NCI-H1694 (cell line): ENCODE measurements at regions not wholly inside any gene's neighbourhood (a gene's known extent, or its start where the extent isn't known, plus 50 kb on each side); places are given as distances from the start of the nearest gene placed in this dataset.

Experiments
- DNase-seq: peaks from one replicate; lab custom pipeline; 2025; lab: John Stamatoyannopoulos, UW

DNA sequence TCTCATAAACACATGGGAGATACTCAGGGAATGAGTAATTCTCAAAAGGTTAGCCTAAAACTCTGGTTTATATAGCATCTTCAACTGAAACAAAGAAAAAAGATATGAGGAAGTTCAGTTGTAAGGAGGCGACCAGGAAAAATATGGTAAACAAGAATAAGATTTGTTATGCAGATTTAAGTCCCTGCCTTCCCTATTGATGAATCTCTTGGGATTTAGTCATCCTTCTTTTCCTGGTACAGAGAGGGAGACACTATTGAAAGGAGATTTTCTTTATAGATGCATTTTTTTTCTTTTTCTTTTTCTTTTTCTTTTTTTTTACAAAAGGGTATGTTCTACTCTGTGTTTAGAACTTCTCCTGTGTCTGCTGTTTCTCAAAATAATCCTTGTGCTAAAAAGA is 557.5 kb downstream of the DNAJB9 start:
- DNase-seq, result no peak

DNA sequence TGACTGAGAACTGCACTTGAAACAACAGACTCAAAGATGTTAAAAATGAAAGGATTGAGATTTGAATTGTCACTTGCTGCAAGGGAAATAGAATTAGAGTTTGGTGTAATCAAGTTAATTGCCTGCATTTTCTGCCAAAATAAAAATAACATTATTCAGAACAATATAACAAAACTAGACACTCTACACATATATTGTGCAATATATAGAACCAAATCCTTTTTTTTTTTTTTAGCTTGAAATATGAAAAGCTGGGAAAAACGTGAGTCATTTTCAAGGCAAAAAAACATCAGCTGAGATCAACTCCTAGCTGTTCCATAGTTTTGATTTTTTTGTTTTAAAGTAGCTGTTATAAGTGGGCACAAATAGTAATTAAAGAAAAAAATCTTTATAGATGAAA is 561.5 kb downstream of the DNAJB9 start:
- no peak for DNase-seq

DNA sequence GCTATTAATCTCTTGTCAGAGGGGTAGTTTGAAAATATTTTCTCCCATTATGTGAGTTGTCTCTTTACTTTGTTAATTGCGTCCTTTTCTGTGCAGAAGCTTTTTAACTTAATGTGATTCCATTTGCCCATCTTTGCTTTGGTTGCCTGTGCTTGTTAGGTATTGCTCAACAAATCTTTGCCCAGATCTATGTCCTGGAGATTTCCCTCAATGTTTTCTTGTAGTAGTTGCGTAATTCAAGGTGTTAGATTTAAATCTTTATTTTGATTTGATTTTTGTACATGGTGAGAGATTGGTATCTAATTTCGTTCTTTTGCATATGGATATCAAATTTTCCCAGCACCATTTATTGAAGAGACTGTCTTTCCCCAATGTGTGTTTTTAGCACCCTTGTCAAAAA is 567.2 kb downstream of the DNAJB9 start:
- DNase-seq, result no peak

DNA sequence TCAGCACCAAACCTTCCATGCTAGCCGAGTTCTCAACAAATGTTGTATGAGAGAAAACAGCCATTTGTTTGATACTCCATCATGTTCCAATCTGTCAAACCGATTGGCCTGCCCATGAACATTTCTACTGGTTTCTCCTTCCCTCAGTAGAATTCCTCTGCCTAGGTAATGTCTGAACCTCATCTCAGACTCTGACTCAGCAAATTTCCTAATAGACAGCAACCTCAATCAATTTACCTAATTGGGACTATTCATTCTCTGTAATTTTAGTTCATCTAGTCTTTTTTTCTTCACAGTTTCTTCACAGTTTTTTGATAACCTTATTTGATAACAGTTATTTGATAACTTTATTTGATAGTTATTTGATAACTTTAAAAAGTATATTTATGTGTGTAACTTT is 585.1 kb downstream of the DNAJB9 start:
- DNase-seq, result no peak

DNA sequence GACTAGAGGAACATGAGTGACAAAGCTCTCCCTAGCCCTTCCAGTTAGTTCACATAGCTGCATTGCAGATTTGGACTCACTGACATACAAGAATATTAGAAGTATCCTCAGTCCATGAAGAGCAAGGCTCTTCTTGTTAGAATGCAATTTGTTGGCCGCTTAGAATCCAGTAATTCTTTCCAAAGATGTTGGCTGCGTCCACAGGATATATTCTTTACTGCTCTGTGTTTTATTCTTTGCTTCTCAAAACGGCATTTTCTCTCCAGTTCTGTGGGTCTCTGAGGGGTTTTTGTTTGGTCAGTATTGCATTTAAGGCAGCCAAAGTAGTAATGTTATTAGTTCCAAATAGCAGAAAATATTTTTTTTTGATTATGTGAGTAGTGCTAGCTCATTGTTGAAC is 588.6 kb downstream of the DNAJB9 start:
- DNase-seq, result no peak

DNA sequence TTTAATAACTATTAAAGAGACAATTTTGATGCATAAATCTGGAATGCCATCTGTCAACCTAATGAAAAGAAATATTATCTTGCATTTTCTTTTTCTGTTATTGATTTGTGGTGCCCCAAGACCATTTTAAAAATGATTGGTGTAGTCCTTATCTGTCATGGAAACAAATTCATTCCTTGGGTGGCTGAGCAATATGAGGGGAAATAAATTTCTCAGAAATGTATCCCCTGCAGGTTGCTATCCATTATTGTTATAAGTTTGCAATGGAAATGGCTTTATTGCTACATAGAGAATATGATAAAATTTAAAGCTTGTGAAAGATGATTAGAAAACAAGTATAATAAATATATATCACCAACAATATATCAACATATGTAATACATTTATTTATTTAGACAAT is 607.0 kb downstream of the DNAJB9 start:
- no peak for DNase-seq

GRCh38 chr7:109178342-109178741 is 608.7 kb downstream of the DNAJB9 start:
- no peak for DNase-seq

DNA sequence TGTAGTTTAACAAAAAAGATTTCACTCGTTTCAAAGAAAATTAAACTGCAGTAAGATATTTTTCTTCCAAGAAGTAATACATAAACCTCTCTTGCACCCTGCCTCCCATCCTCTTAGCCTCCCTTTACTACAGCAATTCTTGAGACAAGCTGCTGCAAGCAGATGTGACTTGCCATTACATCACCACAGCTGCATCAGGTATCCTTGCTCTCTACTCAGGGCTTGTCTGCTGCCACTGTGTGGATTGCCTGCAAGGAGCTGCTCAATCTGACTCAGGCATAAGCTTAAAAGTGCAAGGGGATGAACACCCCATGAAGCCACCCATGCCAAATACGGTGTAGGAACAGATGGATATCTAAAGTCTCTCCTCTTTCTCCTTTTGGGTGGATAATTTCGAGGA is 609.9 kb downstream of the DNAJB9 start:
- DNase-seq, result no peak

- no peak for DNase-seq
Measured at GRCh38 chr7:109190766-109191398, 621.2 kb downstream of the DNAJB9 start.

GRCh38 chr7:109206196-109206595 is 636.5 kb downstream of the DNAJB9 start:
- DNase-seq, result no peak

DNA sequence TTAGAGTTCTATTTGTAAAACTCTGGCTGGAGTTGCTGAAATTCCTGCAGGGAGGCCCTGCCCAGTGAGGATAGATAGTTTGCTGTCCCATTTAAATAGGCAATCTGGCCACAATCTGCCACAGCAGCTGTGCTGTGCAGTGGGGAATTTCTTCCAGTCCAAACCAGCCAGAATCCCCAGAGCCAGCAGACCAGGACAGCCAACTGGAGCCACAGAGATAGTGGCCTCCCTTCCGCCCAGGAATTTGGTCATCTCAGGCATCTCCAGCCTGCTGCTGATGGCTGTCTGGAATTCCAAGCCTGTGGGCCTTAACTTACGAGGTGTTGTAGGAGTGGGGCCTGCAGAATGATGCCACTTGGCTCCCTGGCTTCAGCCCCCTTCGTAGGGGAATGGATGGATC is 643.4 kb downstream of the DNAJB9 start:
- DNase-seq, result no peak

DNA sequence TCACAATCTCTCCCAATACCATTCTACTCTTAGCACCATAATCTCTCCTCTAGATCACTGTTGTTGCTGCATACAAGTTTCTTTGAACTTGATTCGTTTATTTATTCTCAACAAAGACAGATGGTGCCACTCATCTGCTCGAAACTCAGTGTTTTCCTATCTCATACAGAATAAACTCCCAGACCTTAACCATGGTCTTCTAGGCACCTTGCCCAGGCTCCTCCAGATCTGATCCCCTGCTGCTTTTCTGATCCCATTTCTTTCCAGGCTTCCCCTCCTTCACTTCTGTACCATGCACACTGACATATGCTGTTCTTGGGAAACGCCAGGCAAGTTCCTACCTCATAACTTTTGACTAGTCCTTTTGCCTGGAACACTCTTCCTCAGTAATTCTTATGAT is 645.7 kb downstream of the DNAJB9 start:
- no peak for DNase-seq

DNA sequence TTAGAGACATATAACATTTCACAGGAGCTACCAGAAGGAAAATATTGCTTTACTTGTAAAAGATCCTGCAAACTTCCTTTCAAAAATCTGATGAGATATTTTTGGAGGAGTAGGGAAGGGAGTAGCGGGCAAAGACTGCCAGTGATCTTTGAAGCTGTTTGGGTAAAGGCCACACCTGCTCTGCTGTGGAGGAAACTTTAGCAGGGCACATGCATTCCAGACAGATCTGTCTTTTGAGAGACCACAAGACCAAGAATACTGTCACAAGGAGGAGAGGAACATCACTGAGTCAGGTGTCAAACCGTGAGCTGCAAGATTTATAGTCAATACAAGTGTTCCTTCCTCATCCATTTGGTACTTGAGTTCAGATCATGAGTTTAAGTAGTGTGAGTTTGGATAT is 654.4 kb downstream of the DNAJB9 start:
- DNase-seq, result no peak

DNA sequence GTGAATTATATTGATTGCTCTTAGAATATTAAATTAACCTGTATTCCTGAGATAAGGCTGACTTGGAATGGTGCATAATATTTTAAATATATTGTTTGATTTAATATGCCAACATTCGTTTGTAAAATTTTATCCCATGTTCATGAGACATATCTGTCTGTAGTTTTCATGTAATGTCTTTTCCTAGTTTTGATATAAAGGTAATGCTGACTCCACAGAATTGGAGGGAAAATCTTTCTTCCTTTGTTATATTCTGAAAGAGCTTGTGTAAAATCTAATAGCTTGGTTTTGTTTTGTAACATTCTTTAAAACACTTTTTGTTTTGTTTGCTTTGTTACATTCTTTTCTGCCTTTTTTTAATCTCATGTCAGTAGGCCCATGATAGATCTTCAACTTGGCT is 657.0 kb downstream of the DNAJB9 start:
- DNase-seq, result no peak

DNA sequence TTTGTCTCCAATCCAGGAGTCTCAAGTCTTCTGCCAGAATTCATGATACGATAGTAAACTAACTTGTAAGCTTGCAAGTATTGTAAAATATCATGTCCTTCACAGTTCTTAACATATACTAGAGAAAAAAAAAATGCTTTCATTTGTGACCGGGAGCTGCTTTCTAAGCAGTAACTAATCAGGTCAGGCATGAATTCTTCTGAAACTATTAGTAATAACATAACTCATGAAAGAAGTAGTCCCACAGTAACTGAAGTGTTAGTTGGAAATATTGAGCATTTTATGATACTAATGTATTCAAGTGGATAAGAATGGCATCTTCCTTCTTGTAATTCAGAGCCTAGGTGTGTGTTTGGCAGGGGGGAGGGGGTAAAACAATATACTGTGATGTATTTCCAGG is 665.6 kb downstream of the DNAJB9 start:
- no peak for DNase-seq

- no peak for DNase-seq
Measured at GRCh38 chr7:109246330-109247077, 676.8 kb downstream of the DNAJB9 start.

- DNase-seq, result no peak
Measured at GRCh38 chr7:109256762-109257560, 687.3 kb downstream of the DNAJB9 start.

DNA sequence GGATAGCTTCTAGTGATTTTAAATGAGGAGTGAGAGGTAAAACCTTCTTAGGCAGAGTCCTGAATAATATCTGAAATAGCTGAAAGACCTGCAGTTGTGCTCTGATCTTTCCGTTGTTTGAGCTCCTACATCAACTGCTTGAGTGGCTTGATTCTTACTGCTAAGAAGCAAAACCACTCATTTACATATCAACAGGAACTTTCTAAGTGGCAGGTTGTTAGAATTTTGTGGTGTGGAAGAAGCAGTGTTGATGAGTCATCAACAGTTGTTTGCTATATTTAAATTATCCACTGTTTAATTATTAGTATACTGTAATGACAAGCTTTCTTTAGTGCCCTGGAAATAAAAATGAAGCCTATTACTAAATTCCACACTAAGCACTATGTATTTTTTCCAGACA is 689.5 kb downstream of the DNAJB9 start:
- no peak for DNase-seq

DNA sequence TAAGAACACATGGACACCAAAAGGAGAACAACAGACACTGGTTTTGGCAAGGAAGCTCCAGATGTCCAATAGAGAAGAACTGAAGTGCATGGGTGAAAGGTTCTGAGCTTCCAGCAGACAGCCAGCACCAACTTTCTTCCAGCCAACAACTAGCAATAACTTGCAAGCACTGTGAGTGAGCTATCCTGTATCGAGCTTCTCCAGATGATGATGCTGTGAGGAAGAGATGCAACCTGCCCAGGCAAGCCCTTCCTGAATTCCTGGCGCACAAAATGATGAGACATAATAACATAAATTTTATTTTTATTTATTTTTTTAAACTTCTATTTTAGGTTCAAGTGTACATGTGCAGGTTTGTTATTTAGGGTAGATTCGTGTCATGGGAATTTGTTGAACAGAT is 692.1 kb downstream of the DNAJB9 start:
- no peak for DNase-seq

DNA sequence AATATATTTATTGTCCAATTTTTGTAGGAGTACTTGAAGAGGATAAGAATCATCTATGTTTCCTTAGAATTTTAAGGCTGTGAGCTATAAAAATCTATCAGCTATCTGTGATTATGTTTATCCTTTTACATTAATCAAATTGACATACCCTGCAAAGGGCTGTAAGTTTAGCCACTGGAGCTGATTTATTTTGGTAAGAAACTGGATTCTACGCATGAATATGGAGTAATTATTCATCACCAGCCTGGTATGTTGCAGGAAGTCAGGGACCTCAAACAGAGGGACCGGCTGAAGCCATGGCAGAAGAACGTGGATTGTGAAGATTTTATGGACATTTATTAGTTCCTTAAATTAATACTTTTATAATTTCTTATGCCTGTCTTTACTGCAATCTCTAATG is 696.9 kb downstream of the DNAJB9 start:
- no peak for DNase-seq

GRCh38 chr7:109276348-109276747 is 706.7 kb downstream of the DNAJB9 start:
- DNase-seq, result no peak

GRCh38 chr7:109282726-109283125 is 713.1 kb downstream of the DNAJB9 start:
- DNase-seq, result no peak

GRCh38 chr7:109284943-109285342 is 715.3 kb downstream of the DNAJB9 start:
- no peak for DNase-seq
